ENCODE measurements at regions not wholly inside any gene's neighbourhood (a gene's known extent, or its start where the extent isn't known, plus 50 kb on each side); places are given as distances from the start of the nearest gene placed in this dataset.
A peak's percentile ranks its signal among the peaks of the same experiment; 100 is the strongest.
"Not testable (repeated sequence)": the region's sequence is repeated elsewhere in the genome, so short reads cannot be mapped to it uniquely, and the experiment has no call there.

- DNase-seq (ENCODE audit: low read depth); H3K4me3 ChIP-seq (ENCODE audit: low read length): not testable (repeated sequence)
Observed at GRCh38 chr2:90298126-90298755, 1606.8 kb downstream of the RPIA start.

DNA sequence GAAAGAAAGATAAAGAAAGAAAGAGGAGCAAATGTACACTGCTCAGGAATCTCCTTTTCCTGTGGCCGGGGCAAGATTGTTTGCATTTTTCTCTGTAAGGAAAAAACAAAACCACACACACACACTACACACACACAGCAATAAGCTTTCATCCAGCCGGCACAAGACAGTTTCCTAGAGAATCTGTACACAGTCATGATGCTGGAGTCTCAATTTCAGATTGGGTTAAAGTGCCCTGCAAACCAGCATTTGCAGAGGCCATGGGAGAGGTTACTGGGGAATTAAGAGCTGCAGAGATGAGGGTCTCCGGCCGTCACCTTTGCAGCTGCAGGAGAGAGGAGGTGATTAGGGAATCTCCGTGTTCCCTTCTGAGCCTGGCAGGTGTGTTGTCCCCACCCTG is 1607.5 kb downstream of the RPIA start:
- not testable (repeated sequence) for H3K4me3 ChIP-seq (ENCODE audit: low read length); DNase-seq (ENCODE audit: low read depth)

GRCh38 chr2:90322982-90323381 is 1631.5 kb downstream of the RPIA start:
- not testable (repeated sequence) for H3K4me3 ChIP-seq (ENCODE audit: low read length)

DNA sequence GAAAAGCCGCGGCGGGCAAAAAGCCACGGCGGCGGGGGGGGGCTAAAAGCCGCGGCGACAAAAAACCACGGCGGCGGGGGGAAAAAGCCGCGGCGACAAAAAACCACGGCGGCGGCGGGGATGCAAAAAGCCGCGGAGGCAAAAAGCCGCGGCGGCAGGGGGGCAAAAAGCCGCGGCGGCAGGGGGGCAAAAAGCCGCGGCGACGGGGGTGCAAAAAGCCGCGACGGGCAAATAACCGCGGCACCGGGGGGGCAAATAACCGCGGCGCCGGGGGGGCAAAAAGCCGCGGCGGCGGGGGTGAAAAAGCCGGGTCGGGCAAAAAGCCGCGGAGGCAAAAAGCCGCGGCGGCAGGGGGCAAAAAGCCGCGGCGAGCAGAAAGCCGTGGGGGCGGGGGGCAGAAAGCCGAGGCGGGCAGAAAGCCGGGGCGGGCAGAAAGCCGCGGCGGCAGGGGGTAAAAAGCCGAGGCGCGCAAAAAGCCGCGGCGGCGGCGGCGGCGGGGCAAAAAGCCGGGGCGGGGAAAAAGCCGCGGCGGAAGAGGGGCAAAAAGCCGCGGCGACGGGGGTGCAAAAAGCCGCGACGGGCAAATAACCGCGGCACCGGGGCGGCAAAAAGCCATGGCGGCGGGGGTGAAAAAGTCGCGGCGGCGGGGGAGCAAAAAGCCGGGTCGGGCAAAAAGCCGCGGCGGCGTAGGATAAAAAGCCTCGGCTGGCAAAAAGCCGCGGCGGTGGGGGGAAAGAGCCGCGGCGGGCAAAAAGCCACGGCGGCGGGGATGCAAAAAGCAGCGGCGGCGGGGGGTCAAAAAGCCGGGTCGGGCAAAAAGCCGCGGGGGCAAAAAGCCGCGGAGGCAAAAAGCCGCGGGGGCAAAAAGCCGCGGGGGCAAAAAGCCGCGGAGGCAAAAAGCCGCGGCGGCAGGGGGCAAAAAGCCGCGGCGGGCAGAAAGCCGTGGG is 1632.4 kb downstream of the RPIA start:
- H3K4me3 ChIP-seq (ENCODE audit: low read length): peak overlapping the region; percentile 20; the same call in 1 of the 2 replicates
- not testable (repeated sequence) for DNase-seq (ENCODE audit: low read depth)

More at GRCh38 chr2:90322982-90323381, 1631.5 kb downstream of the RPIA start:
- DNase-seq (ENCODE audit: low read depth): not testable (repeated sequence)

DNA sequence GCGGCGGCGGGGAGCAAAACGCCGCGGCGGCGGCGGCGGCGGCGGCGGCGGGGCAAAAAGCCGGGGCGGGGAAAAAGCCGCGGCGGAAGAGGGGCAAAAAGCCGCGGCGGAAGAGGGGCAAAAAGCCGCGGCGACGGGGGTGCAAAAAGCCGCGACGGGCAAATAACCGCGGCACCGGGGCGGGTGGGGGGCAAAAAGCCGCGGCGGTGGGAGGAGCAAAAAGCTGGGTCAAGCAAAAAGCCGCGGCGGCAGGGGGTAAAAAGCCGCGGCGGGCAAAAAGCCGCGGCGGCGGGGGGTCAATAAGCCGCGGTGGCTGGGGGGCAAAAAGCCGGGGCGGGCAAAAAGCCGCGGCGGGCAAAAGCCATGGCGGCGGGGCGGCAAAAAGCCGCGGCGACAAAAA is 1633.2 kb downstream of the RPIA start:
- peak overlapping the region; percentile 22; the same call in 1 of the 2 replicates for H3K4me3 ChIP-seq (ENCODE audit: low read length)
- DNase-seq (ENCODE audit: low read depth): not testable (repeated sequence)

GRCh38 chr2:90325796-90326353 is 1634.4 kb downstream of the RPIA start:
- not testable (repeated sequence) for H3K4me3 ChIP-seq (ENCODE audit: low read length); DNase-seq (ENCODE audit: low read depth)

DNA sequence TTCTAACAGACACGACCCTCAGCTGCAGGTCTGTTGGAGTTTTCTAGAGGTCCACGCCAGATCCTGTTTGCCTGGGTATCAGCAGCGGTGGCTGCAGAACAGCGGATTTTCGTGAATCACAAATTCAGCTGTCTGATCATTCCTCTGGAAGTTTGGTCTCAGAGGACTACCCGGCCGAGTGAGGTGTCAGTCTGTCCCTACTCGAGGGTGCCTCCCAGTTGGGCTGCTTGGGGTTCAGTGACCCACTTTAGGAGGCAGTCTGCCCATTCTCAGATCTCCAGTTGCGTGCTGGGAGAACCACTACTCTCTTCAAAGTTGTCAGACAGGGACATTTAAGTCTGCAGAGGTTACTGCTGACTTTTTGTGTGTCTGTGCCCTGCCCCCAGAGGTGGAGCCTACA is 1664.1 kb downstream of the RPIA start:
- H3K4me3 ChIP-seq (ENCODE audit: low read length): not testable (repeated sequence)

GRCh38 chr2:90359344-90359743 is 1667.9 kb downstream of the RPIA start:
- H3K4me3 ChIP-seq (ENCODE audit: low read length): not testable (repeated sequence)

More for the DNA sequence above, 1664.1 kb downstream of the RPIA start:
- not testable (repeated sequence) for DNase-seq (ENCODE audit: low read depth)

DNA sequence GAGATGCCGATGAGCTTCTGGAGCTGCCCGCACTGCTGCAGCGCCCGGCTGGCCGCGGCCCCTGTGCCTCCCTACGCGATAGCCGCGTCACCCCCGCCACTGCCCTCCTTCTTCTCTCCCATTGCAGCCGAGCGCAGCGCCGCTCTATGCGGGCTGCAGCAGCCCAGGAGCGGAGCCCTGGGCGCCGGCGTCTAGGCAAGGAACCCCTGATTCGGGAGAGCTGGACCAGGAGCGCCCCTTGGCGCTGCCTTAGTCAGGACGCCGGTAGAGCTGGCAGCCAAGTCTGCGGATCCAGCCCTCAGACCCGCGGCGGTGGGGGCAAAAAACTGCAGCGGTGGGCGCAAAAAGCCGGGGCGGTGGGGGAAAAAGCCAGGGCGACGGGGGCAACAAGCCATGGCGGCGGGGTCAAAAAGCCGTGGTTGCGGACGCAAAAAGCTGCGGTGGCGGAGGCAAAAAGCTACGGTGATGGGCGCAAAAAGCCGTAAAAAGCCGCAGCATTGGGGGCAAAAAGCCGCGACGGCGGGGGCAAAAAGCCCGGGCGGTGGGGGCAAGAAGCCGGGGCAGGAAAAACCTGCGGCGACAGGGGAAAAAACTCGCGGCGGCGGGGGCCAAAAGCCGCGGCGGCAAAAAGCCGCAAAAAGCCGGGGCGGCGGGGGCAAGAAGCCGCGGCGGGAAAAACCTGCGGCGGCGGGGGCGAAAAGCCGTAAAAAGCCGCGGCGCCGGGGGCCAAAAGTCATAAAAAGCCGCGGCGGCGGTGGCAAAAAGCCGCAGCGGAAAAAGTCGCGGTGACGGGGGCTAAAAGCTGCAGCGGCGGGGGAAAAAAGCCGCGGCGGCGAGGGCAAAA is 1668.6 kb downstream of the RPIA start:
- not testable (repeated sequence) for H3K4me3 ChIP-seq (ENCODE audit: low read length); DNase-seq (ENCODE audit: low read depth)

More at GRCh38 chr2:90359344-90359743, 1667.9 kb downstream of the RPIA start:
- not testable (repeated sequence) for DNase-seq (ENCODE audit: low read depth)

GRCh38 chr2:90360731-90361035 is 1669.2 kb downstream of the RPIA start:
- DNase-seq (ENCODE audit: low read depth): not testable (repeated sequence)
- peak overlapping the region; percentile 20; the same call in 1 of the 2 replicates for H3K4me3 ChIP-seq (ENCODE audit: low read length)

All from AG10803 (cell line).